Gastrocnemius medialis (tissue), 4 donors: ENCODE measurements at regions not wholly inside any gene's neighbourhood (a gene's known extent, or its start where the extent isn't known, plus 50 kb on each side); places are given as distances from the start of the nearest gene placed in this dataset.

Source experiments
- CTCF ChIP-seq, 5 experiments: fragments of 450-650 bp in 3 of 5; fragments of 200-600 bp in 2 of 5; sonication (generic) in 2 of 5; IDR thresholded peaks in 4 of 5; conservative IDR thresholded peaks in 1 of 5; 1 replicate in 4 of 5; 2 replicates in 1 of 5; pipeline ENCODE4 v1.5.1; 2016 to 2019; ENCODE audit warnings: antibody characterized with exemption in 5 of 5, mild to moderate bottlenecking in 3 of 5, moderate library complexity in 3 of 5
- POLR2A ChIP-seq, 2 donors: fragments of 450-650 bp; IDR thresholded peaks; one replicate each; pipeline ENCODE4 v1.6.1; 2017; ENCODE audit warnings: antibody characterized with exemption in 2 of 2, mild to moderate bottlenecking in 2 of 2, moderate library complexity in 2 of 2

GRCh38 chr17:72315122-72315913, 194.5 kb downstream of the SOX9 start:
- TF ChIP-seq CTCF (IDR thresholded peaks at IDR 0.05 in 4 of 5, conservative IDR thresholded peaks at IDR 0.05 in 1 of 5) (no peak), POLR2A (IDR thresholded peaks at IDR 0.05) (no peak)
